Colonic mucosa (tissue), 4 donors: ENCODE measurements at regions not wholly inside any gene's neighbourhood (a gene's known extent, or its start where the extent isn't known, plus 50 kb on each side); places are given as distances from the start of the nearest gene placed in this dataset.

Experiments used
- DNase-seq: peaks from one replicate; pipeline ENCODE4 v3.0.0-alpha.2; 2020
- H3K27ac ChIP-seq: fragments of 200-600 bp; one replicate; pipeline ENCODE4 v1.8.0; 2021
- H3K27me3 ChIP-seq: fragments of 200-600 bp; one replicate; pipeline ENCODE4 v1.8.0; 2021
- H3K36me3 ChIP-seq: fragments of 200-600 bp; one replicate; pipeline ENCODE4 v1.8.0; 2021
- H3K4me1 ChIP-seq: fragments of 200-600 bp; one replicate; pipeline ENCODE4 v1.8.0; 2021; ENCODE audit warnings: mild to moderate bottlenecking
- H3K4me3 ChIP-seq: fragments of 200-600 bp; one replicate; pipeline ENCODE4 v1.8.0; 2021
- H3K9ac ChIP-seq, 2 donors: one replicate each; pipeline ENCODE4 v1.7.0; 2013; ENCODE audit warnings: control low read depth in 2 of 2, low read depth in 2 of 2, low read length in 2 of 2
- H3K9me3 ChIP-seq: fragments of 200-600 bp; one replicate; pipeline ENCODE4 v1.8.0; 2021
- CTCF ChIP-seq: fragments of 200-600 bp; IDR thresholded peaks from one replicate; pipeline ENCODE4 v1.8.0; 2022; ENCODE audit warnings: antibody characterized with exemption, mild to moderate bottlenecking
- intact Hi-C: fragments of 100-400 bp; cut with DNase I; formaldehyde crosslinking; loops from one replicate; pipeline ENCODE4 v1.14.1; 2022
- donor health status: healthy.
- donor health status: DM: no; HTN: no; CAD: no.
- donor health status: DM: no; HTN: no; CAD: no.

GRCh38 chr5:164484948-164485347 lies 979.5 kb downstream of the MAT2B start:
- DNase-seq = no peak
- Histone ChIP-seq H3K4me1 (no peaks in the 10 kb centered on the region), H3K4me3 (no peak overlapping the region), H3K36me3 (no peaks in the 10 kb centered on the region), H3K27ac (no peak overlapping the region), H3K9ac (no peak overlapping the region), H3K27me3 (no peaks in the 10 kb centered on the region), H3K9me3 (no peaks in the 10 kb centered on the region)
- no peak for TF ChIP-seq CTCF
- intact Hi-C loops = no loop called here

GRCh38 chr5:164487939-164488338 lies 982.5 kb downstream of the MAT2B start:
- no peaks in the 10 kb centered on the region for H3K4me1 ChIP-seq
- no peak overlapping the region for H3K9ac ChIP-seq
- H3K27ac ChIP-seq = no peak overlapping the region
- H3K36me3 ChIP-seq = no peaks in the 10 kb centered on the region
- no peaks in the 10 kb centered on the region for H3K27me3 ChIP-seq
- intact Hi-C loops = no loop called here
- no peaks in the 10 kb centered on the region for H3K9me3 ChIP-seq
- no peak for DNase-seq
- TF ChIP-seq CTCF = no peak
- H3K4me3 ChIP-seq = no peak overlapping the region

- H3K36me3 ChIP-seq = no peaks in the 10 kb centered on the region
- H3K4me1 ChIP-seq = no peaks in the 10 kb centered on the region
- H3K9ac ChIP-seq = no peak overlapping the region
- H3K4me3 ChIP-seq = no peak overlapping the region
- no peaks in the 10 kb centered on the region for H3K27me3 ChIP-seq
- no peaks in the 10 kb centered on the region for H3K9me3 ChIP-seq
- no peak for TF ChIP-seq CTCF
- intact Hi-C loops = no loop called here
- no peak for DNase-seq
- H3K27ac ChIP-seq = no peak overlapping the region
Observed at GRCh38 chr5:164497311-164498064, 992.1 kb downstream of the MAT2B start.

GRCh38 chr5:164498438-164498837 lies 993.0 kb downstream of the MAT2B start:
- no peaks in the 10 kb centered on the region for H3K9me3 ChIP-seq
- intact Hi-C loops = no loop called here
- no peak overlapping the region for H3K4me3 ChIP-seq
- DNase-seq = no peak
- no peaks in the 10 kb centered on the region for H3K36me3 ChIP-seq
- no peak overlapping the region for H3K9ac ChIP-seq
- no peaks in the 10 kb centered on the region for H3K4me1 ChIP-seq
- no peak for TF ChIP-seq CTCF
- H3K27me3 ChIP-seq = no peaks in the 10 kb centered on the region
- no peak overlapping the region for H3K27ac ChIP-seq

GRCh38 chr5:164500856-164501255 lies 995.4 kb downstream of the MAT2B start:
- no peak for DNase-seq
- H3K9me3 ChIP-seq = no peaks in the 10 kb centered on the region
- intact Hi-C loops = loop anchor here (5.0 kb wide), 2 partner anchors 489 to 804 kb away; no protein-coding TSS in a partner anchor
- no peaks in the 10 kb centered on the region for H3K27me3 ChIP-seq
- no peak overlapping the region for H3K9ac ChIP-seq
- H3K36me3 ChIP-seq = no peaks in the 10 kb centered on the region
- no peaks in the 10 kb centered on the region for H3K4me1 ChIP-seq
- H3K4me3 ChIP-seq = no peak overlapping the region
- TF ChIP-seq CTCF = no peak
- no peak overlapping the region for H3K27ac ChIP-seq
